ENCODE measurements at regions not wholly inside any gene's neighbourhood (a gene's known extent, or its start where the extent isn't known, plus 50 kb on each side); places are given as distances from the start of the nearest gene placed in this dataset.

GRCh38 chr10:6343305-6344010 is 140.7 kb downstream of the PFKFB3 start:
- no peak for TF ChIP-seq IKZF4 (CRISPR knock-in tag; IDR thresholded peaks at IDR 0.05; ENCODE audit: borderline replicate concordance, low read depth, not compliant biosample characterization)
- TF ChIP-seq, protein P1, sequence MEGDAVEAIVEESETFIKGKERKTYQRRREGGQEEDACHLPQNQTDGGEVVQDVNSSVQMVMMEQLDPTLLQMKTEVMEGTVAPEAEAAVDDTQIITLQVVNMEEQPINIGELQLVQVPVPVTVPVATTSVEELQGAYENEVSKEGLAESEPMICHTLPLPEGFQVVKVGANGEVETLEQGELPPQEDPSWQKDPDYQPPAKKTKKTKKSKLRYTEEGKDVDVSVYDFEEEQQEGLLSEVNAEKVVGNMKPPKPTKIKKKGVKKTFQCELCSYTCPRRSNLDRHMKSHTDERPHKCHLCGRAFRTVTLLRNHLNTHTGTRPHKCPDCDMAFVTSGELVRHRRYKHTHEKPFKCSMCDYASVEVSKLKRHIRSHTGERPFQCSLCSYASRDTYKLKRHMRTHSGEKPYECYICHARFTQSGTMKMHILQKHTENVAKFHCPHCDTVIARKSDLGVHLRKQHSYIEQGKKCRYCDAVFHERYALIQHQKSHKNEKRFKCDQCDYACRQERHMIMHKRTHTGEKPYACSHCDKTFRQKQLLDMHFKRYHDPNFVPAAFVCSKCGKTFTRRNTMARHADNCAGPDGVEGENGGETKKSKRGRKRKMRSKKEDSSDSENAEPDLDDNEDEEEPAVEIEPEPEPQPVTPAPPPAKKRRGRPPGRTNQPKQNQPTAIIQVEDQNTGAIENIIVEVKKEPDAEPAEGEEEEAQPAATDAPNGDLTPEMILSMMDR (CRISPR knock-in tag; IDR thresholded peaks at IDR 0.05) = no peak
- no peak for TF ChIP-seq POLR2A (IDR thresholded peaks at IDR 0.05; ENCODE audit: insufficient read depth in 1 of 2, low read depth in 2 of 2, low read length in 2 of 2)
- TF ChIP-seq THYN1 (CRISPR knock-in tag; IDR thresholded peaks at IDR 0.05; ENCODE audit: borderline replicate concordance, low read depth) = no peak
- TF ChIP-seq RELA (CRISPR knock-in tag; IDR thresholded peaks at IDR 0.05) = no peak
- no peak for TF ChIP-seq ZFP36 (IDR thresholded peaks at IDR 0.05; ENCODE audit: borderline replicate concordance, low read depth, low read length, partially characterized antibody)
- TF ChIP-seq, protein P2, sequence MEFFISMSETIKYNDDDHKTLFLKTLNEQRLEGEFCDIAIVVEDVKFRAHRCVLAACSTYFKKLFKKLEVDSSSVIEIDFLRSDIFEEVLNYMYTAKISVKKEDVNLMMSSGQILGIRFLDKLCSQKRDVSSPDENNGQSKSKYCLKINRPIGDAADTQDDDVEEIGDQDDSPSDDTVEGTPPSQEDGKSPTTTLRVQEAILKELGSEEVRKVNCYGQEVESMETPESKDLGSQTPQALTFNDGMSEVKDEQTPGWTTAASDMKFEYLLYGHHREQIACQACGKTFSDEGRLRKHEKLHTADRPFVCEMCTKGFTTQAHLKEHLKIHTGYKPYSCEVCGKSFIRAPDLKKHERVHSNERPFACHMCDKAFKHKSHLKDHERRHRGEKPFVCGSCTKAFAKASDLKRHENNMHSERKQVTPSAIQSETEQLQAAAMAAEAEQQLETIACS (CRISPR knock-in tag; IDR thresholded peaks at IDR 0.05) = no peak
- TF ChIP-seq ARNT2 (CRISPR knock-in tag; IDR thresholded peaks at IDR 0.05; ENCODE audit: low read depth) = no peak
- TF ChIP-seq NFE2 (CRISPR knock-in tag; IDR thresholded peaks at IDR 0.05) = no peak
- TF ChIP-seq TCF7L2 (IDR thresholded peaks at IDR 0.05; ENCODE audit: low read depth, low read length) = no peak
